Neural cell (in vitro differentiated cells): ENCODE measurements at regions not wholly inside any gene's neighbourhood (a gene's known extent, or its start where the extent isn't known, plus 50 kb on each side); places are given as distances from the start of the nearest gene placed in this dataset.

ENCODE experiments used
- CTCF ChIP-seq: fragments of 450-650 bp; IDR thresholded peaks from 2 replicates; pipeline ENCODE4 v1.5.1; 2014; ENCODE audit warnings: antibody characterized with exemption, mild to moderate bottlenecking, moderate library complexity; ENCODE audit not compliant: poor library complexity, severe bottlenecking
- EP300 ChIP-seq: fragments of 450-650 bp; conservative IDR thresholded peaks from 2 replicates; pipeline ENCODE4 v1.6.1; 2014; ENCODE audit warnings: antibody characterized with exemption, mild to moderate bottlenecking, moderate library complexity; ENCODE audit not compliant: poor library complexity, severe bottlenecking
- EZH2 ChIP-seq: fragments of 200-600, 300-800 bp; shearing (Covaris generic), sonication (generic); IDR thresholded peaks from 2 replicates; pipeline ENCODE4 v1.6.1; 2014; ENCODE audit warnings: antibody characterized with exemption, low read length, borderline replicate concordance, mild to moderate bottlenecking; ENCODE audit not compliant: insufficient read depth, poor library complexity, severe bottlenecking
- MXI1 ChIP-seq: fragments of 450-650 bp; conservative IDR thresholded peaks from 2 replicates; pipeline ENCODE4 v1.6.1; 2014; ENCODE audit warnings: antibody characterized with exemption, mild to moderate bottlenecking; ENCODE audit not compliant: poor library complexity, severe bottlenecking
- POLR2AphosphoS5 ChIP-seq: IDR thresholded peaks from 2 replicates; pipeline ENCODE4 v1.6.1; 2012
- RAD21 ChIP-seq: fragments of 450-650 bp; conservative IDR thresholded peaks from 2 replicates; pipeline ENCODE4 v1.6.1; 2014; ENCODE audit warnings: antibody characterized with exemption, mild to moderate bottlenecking, moderate library complexity
- TAF1 ChIP-seq: IDR thresholded peaks from 2 replicates; pipeline ENCODE4 v1.6.1; 2012; ENCODE audit warnings: low read depth
- TF ChIP-seq, protein P1 (sequence below): IDR thresholded peaks from 2 replicates; pipeline ENCODE4 v1.6.1; 2012; ENCODE audit warnings: borderline replicate concordance

DNA sequence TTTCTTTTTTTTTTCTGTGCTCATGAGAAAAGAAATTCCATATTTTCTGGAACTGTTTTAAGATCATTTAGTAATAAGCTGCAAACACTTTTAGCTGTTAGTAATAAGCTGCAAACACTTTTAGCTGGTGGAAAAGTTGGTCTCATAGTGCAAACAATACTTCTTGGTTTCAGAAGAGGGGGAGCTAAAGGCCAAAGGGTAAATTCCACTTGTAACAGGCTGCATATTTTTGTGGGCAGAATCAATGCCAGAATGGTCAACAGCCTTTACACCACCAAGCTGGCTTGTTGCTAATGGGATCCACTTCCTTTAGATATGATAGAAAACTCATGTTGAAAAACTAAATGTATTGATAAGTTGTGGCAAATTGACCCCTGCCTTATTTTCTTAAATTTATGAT, 356.8 kb downstream of the NR4A2 start:
- TF ChIP-seq CTCF (no peak), POLR2AphosphoS5 (no peak), EZH2 (no peak), EP300 (no peak), RAD21 (no peak), TAF1 (no peak), MXI1 (no peak)
- TF ChIP-seq, protein P1, sequence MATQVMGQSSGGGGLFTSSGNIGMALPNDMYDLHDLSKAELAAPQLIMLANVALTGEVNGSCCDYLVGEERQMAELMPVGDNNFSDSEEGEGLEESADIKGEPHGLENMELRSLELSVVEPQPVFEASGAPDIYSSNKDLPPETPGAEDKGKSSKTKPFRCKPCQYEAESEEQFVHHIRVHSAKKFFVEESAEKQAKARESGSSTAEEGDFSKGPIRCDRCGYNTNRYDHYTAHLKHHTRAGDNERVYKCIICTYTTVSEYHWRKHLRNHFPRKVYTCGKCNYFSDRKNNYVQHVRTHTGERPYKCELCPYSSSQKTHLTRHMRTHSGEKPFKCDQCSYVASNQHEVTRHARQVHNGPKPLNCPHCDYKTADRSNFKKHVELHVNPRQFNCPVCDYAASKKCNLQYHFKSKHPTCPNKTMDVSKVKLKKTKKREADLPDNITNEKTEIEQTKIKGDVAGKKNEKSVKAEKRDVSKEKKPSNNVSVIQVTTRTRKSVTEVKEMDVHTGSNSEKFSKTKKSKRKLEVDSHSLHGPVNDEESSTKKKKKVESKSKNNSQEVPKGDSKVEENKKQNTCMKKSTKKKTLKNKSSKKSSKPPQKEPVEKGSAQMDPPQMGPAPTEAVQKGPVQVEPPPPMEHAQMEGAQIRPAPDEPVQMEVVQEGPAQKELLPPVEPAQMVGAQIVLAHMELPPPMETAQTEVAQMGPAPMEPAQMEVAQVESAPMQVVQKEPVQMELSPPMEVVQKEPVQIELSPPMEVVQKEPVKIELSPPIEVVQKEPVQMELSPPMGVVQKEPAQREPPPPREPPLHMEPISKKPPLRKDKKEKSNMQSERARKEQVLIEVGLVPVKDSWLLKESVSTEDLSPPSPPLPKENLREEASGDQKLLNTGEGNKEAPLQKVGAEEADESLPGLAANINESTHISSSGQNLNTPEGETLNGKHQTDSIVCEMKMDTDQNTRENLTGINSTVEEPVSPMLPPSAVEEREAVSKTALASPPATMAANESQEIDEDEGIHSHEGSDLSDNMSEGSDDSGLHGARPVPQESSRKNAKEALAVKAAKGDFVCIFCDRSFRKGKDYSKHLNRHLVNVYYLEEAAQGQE: no peak
